Smooth muscle cell (in vitro differentiated cells): ENCODE measurements at regions not wholly inside any gene's neighbourhood (a gene's known extent, or its start where the extent isn't known, plus 50 kb on each side); places are given as distances from the start of the nearest gene placed in this dataset.

ENCODE experiments used
- DNase-seq: peaks from one replicate; lab custom pipeline; 2025; ENCODE audit not compliant: unreplicated experiment; lab: John Stamatoyannopoulos, UW
- H2AFZ ChIP-seq: fragments of 200-600 bp; sonication (generic); 2 replicates; pipeline ENCODE4 v1.6.0; 2016; ENCODE audit warnings: antibody characterized with exemption, low read depth, mild to moderate bottlenecking
- H3F3A ChIP-seq: fragments of 200-600 bp; sonication (generic); 2 replicates; pipeline ENCODE4 v1.6.0; 2017; ENCODE audit warnings: antibody characterized with exemption, low read depth
- H3K27ac ChIP-seq: fragments of 200-600 bp; sonication (generic); 2 replicates; pipeline ENCODE4 v1.5.1; 2016; ENCODE audit warnings: low read depth, mild to moderate bottlenecking
- H3K27me3 ChIP-seq: fragments of 200-600 bp; sonication (generic); 2 replicates; pipeline ENCODE4 v1.6.1; 2016; ENCODE audit warnings: low read depth, mild to moderate bottlenecking
- H3K36me3 ChIP-seq: fragments of 200-600 bp; sonication (generic); 2 replicates; pipeline ENCODE4 v1.5.1; 2016; ENCODE audit warnings: low read depth
- H3K4me1 ChIP-seq: fragments of 200-600 bp; sonication (generic); 2 replicates; pipeline ENCODE4 v1.5.1; 2016; ENCODE audit warnings: low read depth
- H3K4me2 ChIP-seq: fragments of 200-600 bp; sonication (generic); 2 replicates; pipeline ENCODE4 v1.6.0; 2016; ENCODE audit warnings: mild to moderate bottlenecking
- H3K4me3 ChIP-seq: fragments of 200-600 bp; sonication (generic); 2 replicates; pipeline ENCODE4 v1.5.1; 2016; ENCODE audit warnings: mild to moderate bottlenecking
- H3K79me2 ChIP-seq: fragments of 200-600 bp; sonication (generic); 2 replicates; pipeline ENCODE4 v1.6.0; 2016; ENCODE audit warnings: low read depth, mild to moderate bottlenecking
- H3K9ac ChIP-seq: fragments of 200-600 bp; sonication (generic); 2 replicates; pipeline ENCODE4 v1.6.0; 2016; ENCODE audit warnings: low read depth
- H3K9me3 ChIP-seq: fragments of 200-600 bp; sonication (generic); replicated peaks from 2 replicates; pipeline ENCODE4 v1.5.1; 2016; ENCODE audit warnings: low read depth
- H4K20me1 ChIP-seq: fragments of 200-600 bp; sonication (generic); 2 replicates; pipeline ENCODE4 v1.6.0; 2016; ENCODE audit warnings: low read depth
- WGBS: methylation state at CpG from one replicate; pipeline ENCODE4 v1.1.7; 2016; ENCODE audit warnings: low lambda C conversion rate; 5-methylcytosine and 5-hydroxymethylcytosine counted together
- TF ChIP-seq, protein P1 (sequence below): fragments of 200-600 bp; sonication (generic); IDR thresholded peaks from 2 replicates; pipeline ENCODE4 v1.5.1; 2017; ENCODE audit warnings: borderline replicate concordance, mild to moderate bottlenecking, antibody characterized with exemption; ENCODE audit not compliant: insufficient read depth, poor library complexity, severe bottlenecking

- no peak overlapping the region for H3K4me3 ChIP-seq
- H3K9me3 ChIP-seq = no peaks in the 10 kb centered on the region
- no peak overlapping the region for H3K27ac ChIP-seq
- no peaks in the 10 kb centered on the region for H3K27me3 ChIP-seq
- no peak overlapping the region for H3K9ac ChIP-seq
- TF ChIP-seq, protein P1, sequence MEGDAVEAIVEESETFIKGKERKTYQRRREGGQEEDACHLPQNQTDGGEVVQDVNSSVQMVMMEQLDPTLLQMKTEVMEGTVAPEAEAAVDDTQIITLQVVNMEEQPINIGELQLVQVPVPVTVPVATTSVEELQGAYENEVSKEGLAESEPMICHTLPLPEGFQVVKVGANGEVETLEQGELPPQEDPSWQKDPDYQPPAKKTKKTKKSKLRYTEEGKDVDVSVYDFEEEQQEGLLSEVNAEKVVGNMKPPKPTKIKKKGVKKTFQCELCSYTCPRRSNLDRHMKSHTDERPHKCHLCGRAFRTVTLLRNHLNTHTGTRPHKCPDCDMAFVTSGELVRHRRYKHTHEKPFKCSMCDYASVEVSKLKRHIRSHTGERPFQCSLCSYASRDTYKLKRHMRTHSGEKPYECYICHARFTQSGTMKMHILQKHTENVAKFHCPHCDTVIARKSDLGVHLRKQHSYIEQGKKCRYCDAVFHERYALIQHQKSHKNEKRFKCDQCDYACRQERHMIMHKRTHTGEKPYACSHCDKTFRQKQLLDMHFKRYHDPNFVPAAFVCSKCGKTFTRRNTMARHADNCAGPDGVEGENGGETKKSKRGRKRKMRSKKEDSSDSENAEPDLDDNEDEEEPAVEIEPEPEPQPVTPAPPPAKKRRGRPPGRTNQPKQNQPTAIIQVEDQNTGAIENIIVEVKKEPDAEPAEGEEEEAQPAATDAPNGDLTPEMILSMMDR = no peak
- H3K36me3 ChIP-seq = no peaks in the 10 kb centered on the region
- WGBS = 78% methylated on average over 2 of the region's 2 CpGs
- no peak for DNase-seq
- no peaks in the 10 kb centered on the region for H3F3A ChIP-seq
- H3K4me2 ChIP-seq = no peak overlapping the region
- H3K4me1 ChIP-seq = no peaks in the 10 kb centered on the region
- no peaks in the 10 kb centered on the region for H3K79me2 ChIP-seq
- H2AFZ ChIP-seq = no peak overlapping the region
- H4K20me1 ChIP-seq = no peaks in the 10 kb centered on the region
These were observed 425.1 kb downstream of the FOXA2 start for GRCh38 chr20:22159276-22159675.

- no peaks in the 10 kb centered on the region for H3K36me3 ChIP-seq
- H3K27me3 ChIP-seq = no peaks in the 10 kb centered on the region
- no peak overlapping the region for H3K27ac ChIP-seq
- TF ChIP-seq, protein P1 = no peak
- no peaks in the 10 kb centered on the region for H3K79me2 ChIP-seq
- no peaks in the 10 kb centered on the region for H4K20me1 ChIP-seq
- no peak for DNase-seq
- no peaks in the 10 kb centered on the region for H3F3A ChIP-seq
- H3K9me3 ChIP-seq = peaks cover 16% of the 10 kb centered on the region
- no peaks in the 10 kb centered on the region for H3K4me1 ChIP-seq
- no peak overlapping the region for H3K9ac ChIP-seq
- no peak overlapping the region for H3K4me2 ChIP-seq
- H3K4me3 ChIP-seq = no peak overlapping the region
- H2AFZ ChIP-seq = no peak overlapping the region
These were observed 422.1 kb downstream of the PAX1 start for GRCh38 chr20:22127587-22127986.

- no peak overlapping the region for H3K4me3 ChIP-seq
- no peak overlapping the region for H3K27ac ChIP-seq
- no peaks in the 10 kb centered on the region for H3F3A ChIP-seq
- no peak overlapping the region for H3K4me2 ChIP-seq
- no peak for DNase-seq
- TF ChIP-seq, protein P1 = peak; percentile 62
- H3K9ac ChIP-seq = no peak overlapping the region
- no peaks in the 10 kb centered on the region for H3K9me3 ChIP-seq
- no peaks in the 10 kb centered on the region for H3K27me3 ChIP-seq
- no peaks in the 10 kb centered on the region for H3K36me3 ChIP-seq
- H3K79me2 ChIP-seq = no peaks in the 10 kb centered on the region
- H2AFZ ChIP-seq = no peak overlapping the region
- H4K20me1 ChIP-seq = no peaks in the 10 kb centered on the region
- H3K4me1 ChIP-seq = no peaks in the 10 kb centered on the region
- WGBS = 78% methylated on average over 3 of the region's 3 CpGs
These were observed 401.0 kb downstream of the PAX1 start for GRCh38 chr20:22106308-22106938.

GRCh38 chr20:22101606-22102005 is 396.1 kb downstream of the PAX1 start:
- TF ChIP-seq, protein P1 = no peak
- H3K9me3 ChIP-seq = no peaks in the 10 kb centered on the region
- no peak overlapping the region for H3K9ac ChIP-seq
- no peaks in the 10 kb centered on the region for H3K79me2 ChIP-seq
- no peaks in the 10 kb centered on the region for H3K36me3 ChIP-seq
- DNase-seq = no peak
- no peaks in the 10 kb centered on the region for H3K4me1 ChIP-seq
- H3K4me3 ChIP-seq = no peak overlapping the region
- no peaks in the 10 kb centered on the region for H3K27me3 ChIP-seq
- WGBS = 90% methylated on average over 3 of the region's 3 CpGs
- H3K4me2 ChIP-seq = no peak overlapping the region
- no peak overlapping the region for H2AFZ ChIP-seq
- no peaks in the 10 kb centered on the region for H4K20me1 ChIP-seq
- H3F3A ChIP-seq = no peaks in the 10 kb centered on the region
- no peak overlapping the region for H3K27ac ChIP-seq
